Hepatocyte (in vitro differentiated cells): ENCODE measurements at regions not wholly inside any gene's neighbourhood (a gene's known extent, or its start where the extent isn't known, plus 50 kb on each side); places are given as distances from the start of the nearest gene placed in this dataset.

ENCODE experiments used
- DNase-seq: peaks from one replicate; pipeline ENCODE4 v3.0.0-alpha.2; 2016; ENCODE audit warnings: low spot score
- H2AFZ ChIP-seq: fragments of 200-600 bp; sonication (generic); 2 replicates; pipeline ENCODE4 v1.6.0; 2016; ENCODE audit warnings: antibody characterized with exemption, mild to moderate bottlenecking
- H3K27ac ChIP-seq: fragments of 200-600 bp; sonication (generic); 2 replicates; pipeline ENCODE4 v1.5.1; 2016; ENCODE audit warnings: mild to moderate bottlenecking
- H3K27me3 ChIP-seq: fragments of 200-600 bp; sonication (generic); 2 replicates; pipeline ENCODE4 v1.6.1; 2016
- H3K36me3 ChIP-seq: fragments of 200-600 bp; sonication (generic); replicated peaks from 2 replicates; pipeline ENCODE4 v1.5.1; 2016; ENCODE audit warnings: low read depth; ENCODE audit not compliant: insufficient read depth
- H3K4me1 ChIP-seq: fragments of 200-600 bp; sonication (generic); 2 replicates; pipeline ENCODE4 v1.5.1; 2016; ENCODE audit warnings: mild to moderate bottlenecking, moderate library complexity; ENCODE audit not compliant: insufficient read depth
- H3K4me2 ChIP-seq: fragments of 200-600 bp; sonication (generic); 2 replicates; pipeline ENCODE4 v1.6.0; 2016
- H3K4me3 ChIP-seq: fragments of 200-600 bp; sonication (generic); 2 replicates; pipeline ENCODE4 v1.5.1; 2016; ENCODE audit warnings: mild to moderate bottlenecking
- H3K79me2 ChIP-seq: fragments of 200-600 bp; sonication (generic); 2 replicates; pipeline ENCODE4 v1.6.0; 2017; ENCODE audit warnings: mild to moderate bottlenecking
- H3K9me2 ChIP-seq: fragments of 200-600 bp; sonication (generic); replicated peaks from 2 replicates; pipeline ENCODE4 v1.6.0; 2017; ENCODE audit warnings: mild to moderate bottlenecking; ENCODE audit not compliant: insufficient read depth
- H3K9me3 ChIP-seq: fragments of 200-600 bp; sonication (generic); 2 replicates; pipeline ENCODE4 v1.5.1; 2016; ENCODE audit warnings: low read depth, mild to moderate bottlenecking
- H4K20me1 ChIP-seq: fragments of 200-600 bp; sonication (generic); 2 replicates; pipeline ENCODE4 v1.6.0; 2016; ENCODE audit warnings: mild to moderate bottlenecking; ENCODE audit not compliant: insufficient read depth, poor library complexity, severe bottlenecking
- EZH2 ChIP-seq: fragments of 200-600 bp; sonication (generic); IDR thresholded peaks from 2 replicates; pipeline ENCODE4 v1.6.1; 2016; ENCODE audit warnings: antibody characterized with exemption, mild to moderate bottlenecking, borderline replicate concordance
- EZH2phosphoT487 ChIP-seq: fragments of 200-600 bp; sonication (generic); IDR thresholded peaks from one replicate; pipeline ENCODE4 v1.6.1; 2018; ENCODE audit warnings: antibody characterized with exemption, mild to moderate bottlenecking, low read depth, moderate library complexity; ENCODE audit not compliant: unreplicated experiment, severe bottlenecking
- WGBS: methylation state at CpG from one replicate; pipeline ENCODE4 v1.1.6; 2016; ENCODE audit warnings: low lambda C conversion rate; ENCODE audit errors: missing lambda C conversion rate; 5-methylcytosine and 5-hydroxymethylcytosine counted together
- TF ChIP-seq, protein P1 (sequence below): fragments of 200-600 bp; sonication (generic); IDR thresholded peaks from 2 replicates; pipeline ENCODE4 v1.5.1; 2016; ENCODE audit warnings: antibody characterized with exemption, mild to moderate bottlenecking; ENCODE audit not compliant: poor library complexity

DNA sequence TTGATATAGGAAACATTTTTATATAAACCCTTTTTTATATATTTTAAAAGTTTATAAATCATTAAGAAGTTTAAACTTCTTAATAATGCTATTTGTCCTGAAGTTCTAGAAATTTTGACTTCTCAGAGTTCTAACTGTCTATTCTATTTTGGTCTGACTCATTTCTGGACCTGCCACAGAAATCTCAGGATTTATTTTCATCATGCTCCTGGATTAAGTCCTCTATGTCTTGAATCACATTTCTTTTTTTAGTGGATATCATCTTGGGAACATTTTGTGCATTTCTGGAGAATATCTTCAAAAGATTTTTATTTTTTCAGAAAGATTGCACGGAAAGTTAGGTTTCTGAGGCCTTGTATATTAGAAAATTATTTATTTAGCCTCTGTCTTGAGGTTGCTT, 289.1 kb downstream of the NDFIP2 start:
- no peaks in the 10 kb centered on the region for H3K9me2 ChIP-seq
- no peak overlapping the region for H3K27ac ChIP-seq
- no peaks in the 10 kb centered on the region for H4K20me1 ChIP-seq
- no peak for DNase-seq
- no peak overlapping the region for H3K4me3 ChIP-seq
- no peaks in the 10 kb centered on the region for H3K9me3 ChIP-seq
- H3K4me2 ChIP-seq, result no peak overlapping the region
- 73% methylated on average over 1 of the region's 1 CpG for WGBS
- no peaks in the 10 kb centered on the region for H3K27me3 ChIP-seq
- no peaks in the 10 kb centered on the region for H3K36me3 ChIP-seq
- H3K79me2 ChIP-seq, result no peaks in the 10 kb centered on the region
- H2AFZ ChIP-seq, result no peak overlapping the region
- TF ChIP-seq EZH2 (no peak), EZH2phosphoT487 (no peak)
- TF ChIP-seq, protein P1, sequence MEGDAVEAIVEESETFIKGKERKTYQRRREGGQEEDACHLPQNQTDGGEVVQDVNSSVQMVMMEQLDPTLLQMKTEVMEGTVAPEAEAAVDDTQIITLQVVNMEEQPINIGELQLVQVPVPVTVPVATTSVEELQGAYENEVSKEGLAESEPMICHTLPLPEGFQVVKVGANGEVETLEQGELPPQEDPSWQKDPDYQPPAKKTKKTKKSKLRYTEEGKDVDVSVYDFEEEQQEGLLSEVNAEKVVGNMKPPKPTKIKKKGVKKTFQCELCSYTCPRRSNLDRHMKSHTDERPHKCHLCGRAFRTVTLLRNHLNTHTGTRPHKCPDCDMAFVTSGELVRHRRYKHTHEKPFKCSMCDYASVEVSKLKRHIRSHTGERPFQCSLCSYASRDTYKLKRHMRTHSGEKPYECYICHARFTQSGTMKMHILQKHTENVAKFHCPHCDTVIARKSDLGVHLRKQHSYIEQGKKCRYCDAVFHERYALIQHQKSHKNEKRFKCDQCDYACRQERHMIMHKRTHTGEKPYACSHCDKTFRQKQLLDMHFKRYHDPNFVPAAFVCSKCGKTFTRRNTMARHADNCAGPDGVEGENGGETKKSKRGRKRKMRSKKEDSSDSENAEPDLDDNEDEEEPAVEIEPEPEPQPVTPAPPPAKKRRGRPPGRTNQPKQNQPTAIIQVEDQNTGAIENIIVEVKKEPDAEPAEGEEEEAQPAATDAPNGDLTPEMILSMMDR, result no peak
- H3K4me1 ChIP-seq, result no peaks in the 10 kb centered on the region

DNA sequence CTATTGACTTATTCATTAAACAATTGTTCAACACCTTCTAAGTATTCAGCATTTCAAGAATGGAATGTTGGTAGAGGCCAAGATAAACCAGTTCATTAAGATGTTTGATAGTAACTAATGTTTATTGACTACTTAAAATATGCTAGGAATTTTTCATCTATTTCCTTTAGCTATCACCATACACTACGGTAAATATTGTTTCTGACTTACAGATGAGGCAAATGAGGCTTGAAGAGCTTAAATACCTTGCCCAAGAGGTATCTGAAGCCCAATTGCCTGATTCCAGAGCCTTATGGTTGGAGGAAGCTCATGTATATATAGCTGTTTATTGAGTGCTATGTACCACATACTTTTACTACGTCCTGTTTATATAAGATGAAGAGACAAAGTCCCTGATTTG, 286.2 kb downstream of the NDFIP2 start:
- Histone ChIP-seq H3K4me3 (no peak overlapping the region), H4K20me1 (no peaks in the 10 kb centered on the region), H3K27me3 (no peaks in the 10 kb centered on the region), H3K79me2 (no peaks in the 10 kb centered on the region), H3K4me2 (no peak overlapping the region), H2AFZ (no peak overlapping the region), H3K27ac (no peak overlapping the region), H3K36me3 (no peaks in the 10 kb centered on the region), H3K9me3 (no peaks in the 10 kb centered on the region), H3K4me1 (no peaks in the 10 kb centered on the region), H3K9me2 (no peaks in the 10 kb centered on the region)
- TF ChIP-seq EZH2phosphoT487, result no peak
- WGBS, result 31% methylated on average over 2 of the region's 2 CpGs
- DNase-seq, result no peak

DNA sequence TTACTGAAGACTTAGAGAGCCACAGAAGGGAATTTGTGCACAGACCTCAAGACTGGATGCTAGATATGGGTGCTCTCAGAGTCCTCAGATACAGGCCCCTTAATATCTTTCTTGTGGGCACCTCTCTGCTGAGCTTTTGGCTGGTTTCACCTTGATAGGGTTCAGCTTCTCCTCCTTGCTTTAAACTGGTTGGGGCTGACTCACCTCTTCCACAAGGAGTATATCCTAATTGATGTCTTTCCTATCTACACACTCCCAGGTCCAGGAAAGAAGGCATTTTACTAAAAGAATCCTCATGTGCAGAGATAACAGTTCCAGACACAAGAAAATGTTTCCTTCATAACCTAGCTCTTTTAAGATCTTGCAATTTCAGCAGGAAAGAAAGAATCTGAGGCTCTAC, 284.4 kb downstream of the NDFIP2 start:
- DNase-seq, result no peak
- Histone ChIP-seq H3K27ac (no peak overlapping the region), H3K9me3 (no peaks in the 10 kb centered on the region), H3K9me2 (no peaks in the 10 kb centered on the region), H3K4me2 (no peak overlapping the region), H3K79me2 (no peaks in the 10 kb centered on the region), H3K27me3 (no peaks in the 10 kb centered on the region), H3K4me1 (no peaks in the 10 kb centered on the region), H3K36me3 (no peaks in the 10 kb centered on the region), H3K4me3 (no peak overlapping the region), H4K20me1 (no peaks in the 10 kb centered on the region), H2AFZ (no peak overlapping the region)
- TF ChIP-seq EZH2, result no peak
- no peak for TF ChIP-seq EZH2phosphoT487

DNA sequence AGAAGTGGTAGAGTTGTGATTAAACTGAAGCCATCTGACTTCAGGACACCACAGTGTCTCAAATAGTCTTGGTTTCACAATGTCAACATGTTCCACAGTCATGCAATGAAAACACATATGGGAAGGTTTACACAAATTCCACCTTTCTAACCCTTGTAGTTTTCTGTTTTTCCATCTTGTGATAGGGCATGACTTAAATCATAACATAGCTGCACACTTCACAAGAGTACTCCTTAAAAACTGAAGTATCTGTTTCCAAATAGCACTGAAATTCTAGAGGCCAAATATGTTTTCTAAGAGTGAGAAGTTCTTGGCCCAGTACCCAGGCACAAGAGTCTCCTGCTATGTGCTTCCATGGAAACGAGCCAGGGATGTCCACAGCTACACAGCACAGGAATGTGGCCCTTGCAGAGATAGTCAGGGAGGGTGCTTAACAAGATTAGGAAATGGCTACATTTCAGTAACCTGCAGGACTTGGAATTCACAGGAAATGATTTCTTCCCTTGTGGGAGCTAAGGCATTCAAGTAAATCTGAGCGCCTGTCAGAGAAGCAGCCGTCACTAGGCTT, 269.1 kb downstream of the NDFIP2 start:
- no peak for TF ChIP-seq EZH2phosphoT487
- no peak for TF ChIP-seq EZH2
- TF ChIP-seq, protein P1, result no peak
- H4K20me1 ChIP-seq, result no peaks in the 10 kb centered on the region
- 48% methylated on average over 3 of the region's 3 CpGs for WGBS
- H3K36me3 ChIP-seq, result no peaks in the 10 kb centered on the region
- no peaks in the 10 kb centered on the region for H3K79me2 ChIP-seq
- no peak overlapping the region for H3K4me3 ChIP-seq
- no peaks in the 10 kb centered on the region for H3K9me2 ChIP-seq
- H3K9me3 ChIP-seq, result no peaks in the 10 kb centered on the region
- peak overlapping the region; percentile 64 for H3K27ac ChIP-seq
- peak overlapping the region; percentile 1 for H2AFZ ChIP-seq
- peak; percentile 62 for DNase-seq
- no peaks in the 10 kb centered on the region for H3K27me3 ChIP-seq
- H3K4me2 ChIP-seq, result peak overlapping the region; percentile 6
- peaks cover 14% of the 10 kb centered on the region for H3K4me1 ChIP-seq
